ENCODE measurements at regions not wholly inside any gene's neighbourhood (a gene's known extent, or its start where the extent isn't known, plus 50 kb on each side); places are given as distances from the start of the nearest gene placed in this dataset.

- TF ChIP-seq ZNF160 (CRISPR knock-in tag; IDR thresholded peaks at IDR 0.05) (no peak), YEATS2 (CRISPR knock-in tag; IDR thresholded peaks at IDR 0.05; ENCODE audit: borderline replicate concordance) (peak; percentile 92), KLF12 (CRISPR knock-in tag; IDR thresholded peaks at IDR 0.05; ENCODE audit: borderline replicate concordance) (no peak), KDM5A (IDR thresholded peaks at IDR 0.05; ENCODE audit: borderline replicate concordance, low read length) (peak; percentile 82), CEBPG (CRISPR knock-in tag; IDR thresholded peaks at IDR 0.05) (peak; percentile 48), ZIK1 (CRISPR knock-in tag; IDR thresholded peaks at IDR 0.05; ENCODE audit: borderline replicate concordance, low read depth) (peak; percentile 70; the same call in 1 of the 2 replicates), MTF1 (CRISPR knock-in tag; IDR thresholded peaks at IDR 0.05) (no peak), AHR (CRISPR knock-in tag; IDR thresholded peaks at IDR 0.05) (peak; percentile 80; the same call in 1 of the 2 replicates), NFAT5 (CRISPR knock-in tag; IDR thresholded peaks at IDR 0.05) (no peak), ZNF317 (CRISPR knock-in tag; IDR thresholded peaks at IDR 0.05) (0 out of 2 replicates have a peak, but pooled peaks have one; percentile 63), YY1 (IDR thresholded peaks at IDR 0.05; ENCODE audit: insufficient read depth, insufficient replicate concordance, low read depth, low read length) (peak; percentile 94), CBX5 (CRISPR knock-in tag; IDR thresholded peaks at IDR 0.05; ENCODE audit: borderline replicate concordance) (peak; percentile 96), ZBTB42 (CRISPR knock-in tag; IDR thresholded peaks at IDR 0.05) (no peak), ZFX (CRISPR knock-in tag; IDR thresholded peaks at IDR 0.05; ENCODE audit: low read depth) (peak; percentile 88), TOPORS (CRISPR knock-in tag; IDR thresholded peaks at IDR 0.05) (no peak), ZNF776 (CRISPR knock-in tag; IDR thresholded peaks at IDR 0.05) (0 out of 2 replicates have a peak, but pooled peaks have one; percentile 50), ZNF414 (CRISPR knock-in tag; IDR thresholded peaks at IDR 0.05) (peak; percentile 64; the same call in 1 of the 2 replicates)
- TF ChIP-seq, protein P1, sequence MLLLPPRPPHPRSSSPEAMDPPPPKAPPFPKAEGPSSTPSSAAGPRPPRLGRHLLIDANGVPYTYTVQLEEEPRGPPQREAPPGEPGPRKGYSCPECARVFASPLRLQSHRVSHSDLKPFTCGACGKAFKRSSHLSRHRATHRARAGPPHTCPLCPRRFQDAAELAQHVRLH (CRISPR knock-in tag; IDR thresholded peaks at IDR 0.05; ENCODE audit: borderline replicate concordance, low read depth) = peak; percentile 85; the same call in 1 of the 2 replicates
- TF ChIP-seq, protein P2, sequence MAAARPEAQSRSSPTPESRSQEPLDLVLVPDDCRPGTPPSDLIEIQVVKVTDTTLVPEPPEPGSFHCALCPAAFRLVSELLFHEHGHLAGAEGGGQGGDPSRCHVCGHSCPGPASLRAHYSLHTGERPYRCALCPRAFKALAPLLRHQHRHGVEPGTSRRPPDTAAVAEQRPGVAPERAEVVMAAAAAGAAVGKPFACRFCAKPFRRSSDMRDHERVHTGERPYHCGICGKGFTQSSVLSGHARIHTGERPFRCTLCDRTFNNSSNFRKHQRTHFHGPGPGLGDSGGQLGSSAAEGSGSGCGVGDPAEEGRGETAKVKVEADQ (CRISPR knock-in tag; IDR thresholded peaks at IDR 0.05; ENCODE audit: borderline replicate concordance) = 0 out of 2 replicates have a peak, but pooled peaks have one; percentile 26
- TF ChIP-seq, protein P3, sequence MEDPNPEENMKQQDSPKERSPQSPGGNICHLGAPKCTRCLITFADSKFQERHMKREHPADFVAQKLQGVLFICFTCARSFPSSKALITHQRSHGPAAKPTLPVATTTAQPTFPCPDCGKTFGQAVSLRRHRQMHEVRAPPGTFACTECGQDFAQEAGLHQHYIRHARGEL (CRISPR knock-in tag; IDR thresholded peaks at IDR 0.05) = no peak
- TF ChIP-seq, protein P4, sequence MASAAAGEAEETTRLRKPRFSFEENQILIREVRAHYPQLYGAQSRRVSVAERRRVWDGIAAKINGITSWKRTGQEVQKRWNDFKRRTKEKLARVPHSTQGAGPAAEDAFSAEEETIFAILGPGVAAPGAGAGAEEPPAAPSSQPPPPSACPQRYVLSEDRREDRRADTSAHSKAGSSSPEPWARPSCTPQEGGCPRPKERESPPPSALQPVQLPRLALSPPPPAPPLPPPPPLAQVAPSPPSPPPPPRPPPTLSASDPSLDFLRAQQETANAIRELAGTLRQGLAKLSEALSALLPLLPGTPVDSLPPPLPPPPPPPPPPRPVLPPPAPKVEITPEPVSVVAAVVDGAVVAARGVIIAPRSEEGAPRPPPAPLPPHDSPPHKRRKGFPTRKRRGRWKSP (CRISPR knock-in tag; IDR thresholded peaks at IDR 0.05) = peak; percentile 51; the same call in 1 of the 2 replicates
Observed at GRCh38 chrX:73943693-73944562, 91.4 kb upstream of the XIST start (continued).
